HepG2 (cell line): ENCODE measurements at regions not wholly inside any gene's neighbourhood (a gene's known extent, or its start where the extent isn't known, plus 50 kb on each side); places are given as distances from the start of the nearest gene placed in this dataset.

ENCODE experiments used
- ATAC-seq: fragments of 200-7000 bp; cut with Tn5 transposase; 3 replicates; pipeline ENCODE4 v1.9.1; 2020; ENCODE audit warnings: mild to moderate bottlenecking, moderate library complexity
- BruUV-seq: library from RNA; stranded (reverse); fragments of 400-500 nt; replicated peaks from 2 replicates; lab custom pipeline; 2021; lab: Mats Ljungman, UMichigan
- CTCF ChIA-PET: fragments of 300-600 bp; formaldehyde crosslinking; extraction: SDS; loops from one replicate; lab custom pipeline; 2021; ENCODE audit warnings: low total read pairs, inconsistent platforms, low intra/inter-chr PET ratio; lab: Yijun Ruan, JAX
- POLR2A ChIA-PET: fragments of 350-600 bp; sonication (Branson Sonifier 250); formaldehyde crosslinking; loops from one replicate; lab custom pipeline; 2020; ENCODE audit warnings: antibody characterized with exemption, inconsistent platforms; lab: Yijun Ruan, JAX
- DNase-seq: peaks from one replicate; pipeline ENCODE4 v3.0.0-alpha.2; 2015; ENCODE audit warnings: low spot score
- FAIRE-seq: peaks from 3 replicates; lab custom pipeline; 2011; peaks lifted over from hg19 to GRCh38; lab: Jason Lieb, UNC
- H2AFZ ChIP-seq: one replicate; pipeline ENCODE4 v1.6.1; 2011; ENCODE audit warnings: low read length, inconsistent platforms
- H3K27ac ChIP-seq: fragments of 300-600 bp; 3 replicates; pipeline ENCODE4 v1.8.0; 2011; ENCODE audit warnings: mixed run types, mild to moderate bottlenecking, mixed read lengths, low read length, inconsistent platforms; ENCODE audit not compliant: insufficient read depth; ENCODE audit errors: extremely low read length
- H3K27me3 ChIP-seq, 2 experiments: fragments of 200-600 bp in 1 of 2; 2 replicates in 1 of 2; 3 replicates in 1 of 2; pipeline versions ENCODE4 v1.6.0 to v1.8.0; 2011; ENCODE audit warnings: low read length in 2 of 2, mild to moderate bottlenecking in 2 of 2, moderate library complexity in 2 of 2, inconsistent platforms in 1 of 2; ENCODE audit not compliant: insufficient read depth in 2 of 2, control insufficient read depth in 1 of 2
- H3K36me3 ChIP-seq, 2 experiments: fragments of 200-600 bp in 1 of 2; replicated peaks in 1 of 2; 2 replicates in 1 of 2; 3 replicates in 1 of 2; pipeline versions ENCODE4 v1.5.1 to v1.8.0; 2011; ENCODE audit warnings: low read length in 2 of 2, inconsistent platforms in 1 of 2; ENCODE audit not compliant: insufficient read depth in 2 of 2, control insufficient read depth in 1 of 2
- H3K4me1 ChIP-seq: 2 replicates; pipeline ENCODE4 v1.5.1; 2012; ENCODE audit warnings: low read length, inconsistent platforms; ENCODE audit not compliant: insufficient read depth
- H3K4me2 ChIP-seq: 2 replicates; pipeline ENCODE4 v1.6.0; 2011; ENCODE audit warnings: low read depth, low read length, inconsistent platforms
- H3K4me3 ChIP-seq, 3 experiments: fragments of 200-600 bp in 1 of 3; sonication (generic), shearing (Covaris generic) in 1 of 3; replicated peaks in 1 of 3; 2 replicates each; pipeline ENCODE4 v1.5.1; 2011 to 2016; ENCODE audit warnings: low read length in 3 of 3, inconsistent platforms in 2 of 3, low read depth in 2 of 3, mild to moderate bottlenecking in 2 of 3, control low read depth in 1 of 3, mixed read lengths in 1 of 3; ENCODE audit not compliant: insufficient read depth in 1 of 3
- H3K79me2 ChIP-seq: one replicate; pipeline ENCODE4 v1.6.1; 2011; ENCODE audit warnings: low read length, inconsistent platforms; ENCODE audit not compliant: insufficient read depth
- H3K9ac ChIP-seq: 2 replicates; pipeline ENCODE4 v1.6.0; 2011; ENCODE audit warnings: mild to moderate bottlenecking, low read depth, low read length, inconsistent platforms; ENCODE audit not compliant: insufficient read depth
- H3K9me3 ChIP-seq: 2 replicates; pipeline ENCODE4 v1.5.1; 2012; ENCODE audit warnings: mild to moderate bottlenecking, low read length
- H4K20me1 ChIP-seq: 2 replicates; pipeline ENCODE4 v1.6.0; 2011; ENCODE audit warnings: inconsistent platforms, mild to moderate bottlenecking, low read length, moderate library complexity; ENCODE audit not compliant: insufficient read depth
- FOXA1 ChIP-seq, 2 experiments: fragments of 450-650 bp in 1 of 2; sonication (generic) in 1 of 2; formaldehyde crosslinking in 1 of 2; IDR thresholded peaks; 2 replicates each; pipeline versions ENCODE4 v1.4.0 to v1.6.1; 2016 to 2020; ENCODE audit warnings: missing genetic modification reagents in 1 of 2
- HDAC2 ChIP-seq: sonication (generic); formaldehyde crosslinking; IDR thresholded peaks from 2 replicates; pipeline ENCODE4 v1.4.0; 2020; ENCODE audit warnings: missing genetic modification reagents
- MAFF ChIP-seq: IDR thresholded peaks from 2 replicates; pipeline ENCODE4 v1.6.1; 2011; ENCODE audit warnings: low read depth, low read length, improper control_type of control experiment
- MAFK ChIP-seq, 2 experiments: IDR thresholded peaks in 1 of 2; conservative IDR thresholded peaks in 1 of 2; 2 replicates each; pipeline ENCODE4 v1.6.1; 2011; ENCODE audit warnings: improper control_type of control experiment in 2 of 2, low read length in 2 of 2
- MEIS1 ChIP-seq: sonication (generic); formaldehyde crosslinking; IDR thresholded peaks from 2 replicates; pipeline ENCODE4 v1.9.0; 2021; ENCODE audit warnings: mild to moderate bottlenecking, missing genetic modification reagents, moderate library complexity, borderline replicate concordance
- NONO ChIP-seq, 2 experiments: fragments of 450-650 bp in 1 of 2; sonication (generic) in 1 of 2; formaldehyde crosslinking in 1 of 2; IDR thresholded peaks in 1 of 2; conservative IDR thresholded peaks in 1 of 2; 2 replicates each; pipeline versions ENCODE4 v1.6.1 to v1.8.0; 2017 to 2022; ENCODE audit warnings: mild to moderate bottlenecking in 1 of 2, missing genetic modification reagents in 1 of 2, moderate library complexity in 1 of 2
- ZBTB7A ChIP-seq: sonication (generic); formaldehyde crosslinking; IDR thresholded peaks from 2 replicates; pipeline ENCODE4 v1.8.0; 2022; ENCODE audit warnings: mild to moderate bottlenecking, missing genetic modification reagents
- ZFP36L2 ChIP-seq: sonication (generic); formaldehyde crosslinking; IDR thresholded peaks from 2 replicates; pipeline ENCODE4 v1.4.0; 2020; ENCODE audit warnings: missing genetic modification reagents
- ZNF510 ChIP-seq: sonication (generic); formaldehyde crosslinking; IDR thresholded peaks from 2 replicates; pipeline ENCODE4 v1.4.0; 2020; ENCODE audit warnings: low read depth, mild to moderate bottlenecking, missing genetic modification reagents
- WGBS: methylation state at CpG from one replicate; pipeline ENCODE4 v1.1.6; 2017; ENCODE audit warnings: low lambda C conversion rate; 5-methylcytosine and 5-hydroxymethylcytosine counted together
- in situ Hi-C: cut with HindIII; loops from 2 replicates; pipeline ENCODE4 v1.10.0; 2017; ENCODE audit warnings: low pct_unique_long_range_greater_than_20kb; ENCODE audit not compliant: extremely low pct_ligation_motif_present
- intact Hi-C: fragments of 100-400 bp; cut with micrococcal nuclease; formaldehyde crosslinking; loops from one replicate; pipeline ENCODE4 v1.10.0; 2022; ENCODE audit not compliant: unreplicated experiment
- TF ChIP-seq, protein P1 (sequence below): sonication (generic); formaldehyde crosslinking; IDR thresholded peaks from 2 replicates; pipeline ENCODE4 v1.8.1; 2023; ENCODE audit warnings: mild to moderate bottlenecking, missing genetic modification reagents, borderline replicate concordance
- TF ChIP-seq, protein P2 (sequence below): sonication (generic); formaldehyde crosslinking; IDR thresholded peaks from 2 replicates; pipeline ENCODE4 v1.4.0; 2020; ENCODE audit warnings: missing genetic modification reagents
- TF ChIP-seq, protein P3 (sequence below): sonication (generic); formaldehyde crosslinking; conservative IDR thresholded peaks from 2 replicates; pipeline ENCODE4 v1.8.0; 2022; ENCODE audit warnings: low read depth, missing genetic modification reagents

DNA sequence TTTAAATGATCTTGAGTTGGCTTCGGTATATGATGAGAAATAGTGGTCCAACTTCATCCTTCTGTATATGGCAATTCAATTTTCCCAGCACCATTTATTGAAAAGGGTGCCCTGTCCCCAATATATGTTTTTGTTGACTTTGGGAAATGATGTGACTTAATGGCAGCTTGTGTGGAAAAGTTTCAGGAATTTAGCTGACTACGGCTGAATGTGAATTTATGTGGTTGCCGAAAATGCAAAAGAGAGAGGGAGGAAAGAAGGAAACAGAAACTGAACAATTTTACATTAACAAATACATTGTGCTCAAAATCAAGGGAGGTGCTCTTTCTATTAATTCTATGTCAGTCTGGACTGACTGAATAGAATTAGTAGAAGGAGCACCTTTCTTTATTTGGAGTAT, 101.8 kb upstream of the CYSLTR1 start (continued):
- TF ChIP-seq MAFK (conservative IDR thresholded peaks at IDR 0.05 in 1 of 2, IDR thresholded peaks at IDR 0.05 in 1 of 2; ENCODE audit: low read length in 2 of 2) (peak; percentile 20 to 67; a peak in 2 of 4 replicates), HDAC2 (CRISPR knock-in tag) (no peak), MAFF (peak; percentile 39; the same call in 1 of the 2 replicates)
- TF ChIP-seq, protein P1, sequence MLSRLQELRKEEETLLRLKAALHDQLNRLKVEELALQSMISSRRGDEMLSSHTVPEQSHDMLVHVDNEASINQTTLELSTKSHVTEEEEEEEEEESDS (CRISPR knock-in tag) = no peak

DNA sequence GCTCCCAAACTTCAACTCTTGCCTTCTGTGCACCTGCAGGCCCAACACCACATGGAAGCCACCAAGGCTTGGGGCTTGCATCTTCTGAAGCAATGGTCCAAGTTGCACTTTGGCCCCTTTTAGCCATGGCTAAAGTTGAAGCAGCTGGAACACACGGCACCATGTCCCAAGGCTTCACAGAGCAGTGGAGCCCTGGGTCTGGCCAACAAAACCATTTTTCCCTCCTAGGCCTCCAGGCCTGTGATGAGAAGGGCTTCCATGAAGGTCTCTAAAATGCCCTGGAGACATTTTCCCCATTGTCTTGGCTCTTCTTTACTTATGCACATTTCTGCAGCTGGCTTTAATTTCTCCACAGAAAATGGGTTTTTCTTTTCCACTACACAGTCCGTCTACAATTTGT, 61.3 kb upstream of the CYSLTR1 start:
- BruUV-seq = no TSS peak
- Histone ChIP-seq H3K4me1 (no peaks in the 10 kb centered on the region), H2AFZ (no peak overlapping the region), H3K36me3 (no peaks in the 10 kb centered on the region), H4K20me1 (no peaks in the 10 kb centered on the region), H3K27me3 (no peaks in the 10 kb centered on the region), H3K4me2 (no peak overlapping the region), H3K79me2 (no peaks in the 10 kb centered on the region), H3K27ac (no peak overlapping the region), H3K4me3 (no peak overlapping the region), H3K9ac (no peak overlapping the region), H3K9me3 (no peaks in the 10 kb centered on the region; the same call in 1 of the 2 replicates)
- CTCF ChIA-PET = no interaction called here
- intact Hi-C loops (no loop called here), in situ Hi-C loops (no loop called here)
- DNase-seq (no peak), FAIRE-seq (no peak), ATAC-seq (no peak)
- no peak for TF ChIP-seq ZFP36L2 (CRISPR knock-in tag)
- no peak for TF ChIP-seq ZNF510 (CRISPR knock-in tag)
- TF ChIP-seq FOXA1 (IDR thresholded peaks at IDR 0.05) = no peak
- no peak for TF ChIP-seq FOXA1 (CRISPR knock-in tag; IDR thresholded peaks at IDR 0.05)
- TF ChIP-seq NONO (IDR thresholded peaks at IDR 0.05) = no peak
- TF ChIP-seq NONO (CRISPR knock-in tag; conservative IDR thresholded peaks at IDR 0.05) = no peak
- no peak for TF ChIP-seq MEIS1 (CRISPR knock-in tag)
- TF ChIP-seq, protein P2, sequence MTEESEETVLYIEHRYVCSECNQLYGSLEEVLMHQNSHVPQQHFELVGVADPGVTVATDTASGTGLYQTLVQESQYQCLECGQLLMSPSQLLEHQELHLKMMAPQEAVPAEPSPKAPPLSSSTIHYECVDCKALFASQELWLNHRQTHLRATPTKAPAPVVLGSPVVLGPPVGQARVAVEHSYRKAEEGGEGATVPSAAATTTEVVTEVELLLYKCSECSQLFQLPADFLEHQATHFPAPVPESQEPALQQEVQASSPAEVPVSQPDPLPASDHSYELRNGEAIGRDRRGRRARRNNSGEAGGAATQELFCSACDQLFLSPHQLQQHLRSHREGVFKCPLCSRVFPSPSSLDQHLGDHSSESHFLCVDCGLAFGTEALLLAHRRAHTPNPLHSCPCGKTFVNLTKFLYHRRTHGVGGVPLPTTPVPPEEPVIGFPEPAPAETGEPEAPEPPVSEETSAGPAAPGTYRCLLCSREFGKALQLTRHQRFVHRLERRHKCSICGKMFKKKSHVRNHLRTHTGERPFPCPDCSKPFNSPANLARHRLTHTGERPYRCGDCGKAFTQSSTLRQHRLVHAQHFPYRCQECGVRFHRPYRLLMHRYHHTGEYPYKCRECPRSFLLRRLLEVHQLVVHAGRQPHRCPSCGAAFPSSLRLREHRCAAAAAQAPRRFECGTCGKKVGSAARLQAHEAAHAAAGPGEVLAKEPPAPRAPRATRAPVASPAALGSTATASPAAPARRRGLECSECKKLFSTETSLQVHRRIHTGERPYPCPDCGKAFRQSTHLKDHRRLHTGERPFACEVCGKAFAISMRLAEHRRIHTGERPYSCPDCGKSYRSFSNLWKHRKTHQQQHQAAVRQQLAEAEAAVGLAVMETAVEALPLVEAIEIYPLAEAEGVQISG (CRISPR knock-in tag) = no peak
- TF ChIP-seq, protein P3, sequence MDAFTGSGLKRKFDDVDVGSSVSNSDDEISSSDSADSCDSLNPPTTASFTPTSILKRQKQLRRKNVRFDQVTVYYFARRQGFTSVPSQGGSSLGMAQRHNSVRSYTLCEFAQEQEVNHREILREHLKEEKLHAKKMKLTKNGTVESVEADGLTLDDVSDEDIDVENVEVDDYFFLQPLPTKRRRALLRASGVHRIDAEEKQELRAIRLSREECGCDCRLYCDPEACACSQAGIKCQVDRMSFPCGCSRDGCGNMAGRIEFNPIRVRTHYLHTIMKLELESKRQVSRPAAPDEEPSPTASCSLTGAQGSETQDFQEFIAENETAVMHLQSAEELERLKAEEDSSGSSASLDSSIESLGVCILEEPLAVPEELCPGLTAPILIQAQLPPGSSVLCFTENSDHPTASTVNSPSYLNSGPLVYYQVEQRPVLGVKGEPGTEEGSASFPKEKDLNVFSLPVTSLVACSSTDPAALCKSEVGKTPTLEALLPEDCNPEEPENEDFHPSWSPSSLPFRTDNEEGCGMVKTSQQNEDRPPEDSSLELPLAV (CRISPR knock-in tag) = no peak
- no peak for TF ChIP-seq ZBTB7A
- POLR2A ChIA-PET = no interaction called here
- WGBS = 0% methylated on average over 1 of the region's 2 CpGs
